ENCODE measurements at regions not wholly inside any gene's neighbourhood (a gene's known extent, or its start where the extent isn't known, plus 50 kb on each side); places are given as distances from the start of the nearest gene placed in this dataset.

GRCh38 chr4:121253961-121254360 is 89.8 kb upstream of the TNIP3 start (continued):
- TF ChIP-seq HNF4A (conservative IDR thresholded peaks at IDR 0.05) = no peak
- TF ChIP-seq MAX (IDR thresholded peaks at IDR 0.05) = no peak

GRCh38 chr4:121252224-121252806 is 88.2 kb upstream of the TNIP3 start:
- Histone ChIP-seq H3K27me3 (ENCODE audit: control insufficient read depth in 4 of 4, insufficient read depth in 4 of 4, low read length in 3 of 4) (no peaks in the 10 kb centered on the region), H3K27ac (ENCODE audit: low read depth in 1 of 2, low read length in 2 of 2) (no peak overlapping the region), H3K4me1 (ENCODE audit: control insufficient read depth in 4 of 4, insufficient read depth in 4 of 4, low read length in 3 of 4) (no peaks in the 10 kb centered on the region)

GRCh38 chr4:121248747-121249146 is 84.6 kb upstream of the TNIP3 start:
- Histone ChIP-seq H3K27me3 (ENCODE audit: control insufficient read depth in 4 of 4, insufficient read depth in 4 of 4, low read length in 3 of 4) (no peaks in the 10 kb centered on the region), H3K9ac (ENCODE audit: low read depth in 1 of 2, low read length in 2 of 2) (no peak overlapping the region), H3K36me3 (ENCODE audit: control insufficient read depth in 4 of 4, insufficient read depth in 3 of 4, low read depth in 1 of 4, low read length in 3 of 4) (no peaks in the 10 kb centered on the region), H3K27ac (ENCODE audit: low read depth in 1 of 2, low read length in 2 of 2) (no peak overlapping the region), H3K4me3 (ENCODE audit: low read depth in 1 of 3, low read length in 3 of 3) (no peak overlapping the region), H3K4me1 (ENCODE audit: control insufficient read depth in 4 of 4, insufficient read depth in 4 of 4, low read length in 3 of 4) (no peaks in the 10 kb centered on the region), H3K9me3 (ENCODE audit: control insufficient read depth in 4 of 4, low read length in 3 of 4) (no peaks in the 10 kb centered on the region)
- 94% methylated on average over 2 of the region's 2 CpGs for WGBS
- DNase-seq (ENCODE audit: low spot score) = no peak
- TF ChIP-seq ATF3 (IDR thresholded peaks at IDR 0.05) = no peak
- no peak for TF ChIP-seq CTCF (IDR thresholded peaks at IDR 0.05; ENCODE audit: low read depth, low read length, missing input control)
- no peak for TF ChIP-seq HNF4G (IDR thresholded peaks at IDR 0.05)
- TF ChIP-seq YY1 (IDR thresholded peaks at IDR 0.05) = no peak
- no peak for TF ChIP-seq RXRA (IDR thresholded peaks at IDR 0.05)
- no peak for TF ChIP-seq JUND (IDR thresholded peaks at IDR 0.05)
- no peak for TF ChIP-seq RAD21 (IDR thresholded peaks at IDR 0.05)
- TF ChIP-seq GABPA (IDR thresholded peaks at IDR 0.05 in 1 of 2, conservative IDR thresholded peaks at IDR 0.05 in 1 of 2) = no peak

More at GRCh38 chr4:121252224-121252806, 88.2 kb upstream of the TNIP3 start:
- peak; percentile 77 to 85 for TF ChIP-seq RAD21 (IDR thresholded peaks at IDR 0.05)
- TF ChIP-seq MAX (IDR thresholded peaks at IDR 0.05) = no peak
- peak; percentile 78 for TF ChIP-seq CTCF (IDR thresholded peaks at IDR 0.05; ENCODE audit: low read depth, low read length, missing input control)
- Histone ChIP-seq H3K9me3 (ENCODE audit: control insufficient read depth in 4 of 4, low read length in 3 of 4) (no peaks in the 10 kb centered on the region), H3K4me3 (ENCODE audit: low read depth in 1 of 3, low read length in 3 of 3) (no peak overlapping the region), H3K36me3 (ENCODE audit: control insufficient read depth in 4 of 4, insufficient read depth in 3 of 4, low read depth in 1 of 4, low read length in 3 of 4) (no peaks in the 10 kb centered on the region), H3K9ac (ENCODE audit: low read depth in 1 of 2, low read length in 2 of 2) (no peak overlapping the region)
- peak; percentile 64 for DNase-seq (ENCODE audit: low spot score)
- 8% methylated on average over 3 of the region's 3 CpGs for WGBS
